ENCODE measurements at regions not wholly inside any gene's neighbourhood (a gene's known extent, or its start where the extent isn't known, plus 50 kb on each side); places are given as distances from the start of the nearest gene placed in this dataset.

GRCh38 chr19:28051047-28051446 is 1161.9 kb downstream of the UQCRFS1 start:
- Histone ChIP-seq H3K27me3 (no peaks in the 10 kb centered on the region), H3K36me3 (no peaks in the 10 kb centered on the region), H3K4me3 (no peak overlapping the region), H3K27ac (no peak overlapping the region), H3K9ac (no peak overlapping the region), H3K9me3 (peaks cover 4% of the 10 kb centered on the region; the same call in 1 of the 2 replicates), H3K4me1 (no peaks in the 10 kb centered on the region), H4K20me1 (no peaks in the 10 kb centered on the region), H3K4me2 (no peak overlapping the region)
- no peak for TF ChIP-seq Cebpa-rat (IDR thresholded peaks at IDR 0.05)

- Histone ChIP-seq H3K27ac (no peak overlapping the region), H3K4me2 (no peak overlapping the region), H3K36me3 (no peaks in the 10 kb centered on the region), H3K9me3 (peaks cover 4% of the 10 kb centered on the region; the same call in 1 of the 2 replicates), H3K27me3 (no peaks in the 10 kb centered on the region), H4K20me1 (no peaks in the 10 kb centered on the region), H3K4me3 (no peak overlapping the region), H3K4me1 (no peaks in the 10 kb centered on the region), H3K9ac (no peak overlapping the region)
- TF ChIP-seq Cebpa-rat (IDR thresholded peaks at IDR 0.05): no peak
Measured at GRCh38 chr19:28049875-28050274, 1163.1 kb downstream of the UQCRFS1 start.

GRCh38 chr19:28046932-28047331 is 1166.0 kb downstream of the UQCRFS1 start:
- no peak overlapping the region for H3K4me3 ChIP-seq
- no peak overlapping the region for H3K27ac ChIP-seq
- no peak overlapping the region for H3K4me2 ChIP-seq
- no peak for TF ChIP-seq Cebpa-rat (IDR thresholded peaks at IDR 0.05)
- H3K9me3 ChIP-seq: peaks cover 4% of the 10 kb centered on the region; the same call in 1 of the 2 replicates
- H3K27me3 ChIP-seq: no peaks in the 10 kb centered on the region
- H3K36me3 ChIP-seq: no peaks in the 10 kb centered on the region
- no peaks in the 10 kb centered on the region for H3K4me1 ChIP-seq
- no peak overlapping the region for H3K9ac ChIP-seq
- no peaks in the 10 kb centered on the region for H4K20me1 ChIP-seq

GRCh38 chr19:28045621-28046020 is 1167.3 kb downstream of the UQCRFS1 start:
- peaks cover 4% of the 10 kb centered on the region; the same call in 1 of the 2 replicates for H3K9me3 ChIP-seq
- no peak for TF ChIP-seq Cebpa-rat (IDR thresholded peaks at IDR 0.05)
- no peak overlapping the region for H3K27ac ChIP-seq

GRCh38 chr19:28044477-28044876 is 1168.5 kb downstream of the UQCRFS1 start:
- Histone ChIP-seq H3K4me2 (no peak overlapping the region), H3K27me3 (no peaks in the 10 kb centered on the region), H4K20me1 (no peaks in the 10 kb centered on the region), H3K4me3 (no peak overlapping the region), H3K9me3 (peaks cover 4% of the 10 kb centered on the region; the same call in 1 of the 2 replicates), H3K27ac (no peak overlapping the region), H3K36me3 (no peaks in the 10 kb centered on the region), H3K9ac (no peak overlapping the region), H3K4me1 (no peaks in the 10 kb centered on the region)
- TF ChIP-seq Cebpa-rat (IDR thresholded peaks at IDR 0.05): no peak

More at GRCh38 chr19:28045621-28046020, 1167.3 kb downstream of the UQCRFS1 start:
- Histone ChIP-seq H3K36me3 (no peaks in the 10 kb centered on the region), H3K27me3 (no peaks in the 10 kb centered on the region), H3K4me1 (no peaks in the 10 kb centered on the region), H3K9ac (no peak overlapping the region), H4K20me1 (no peaks in the 10 kb centered on the region), H3K4me3 (no peak overlapping the region), H3K4me2 (no peak overlapping the region)

GRCh38 chr19:28042516-28042915 is 1170.4 kb downstream of the UQCRFS1 start:
- Histone ChIP-seq H4K20me1 (no peaks in the 10 kb centered on the region), H3K4me2 (no peak overlapping the region), H3K9me3 (no peaks in the 10 kb centered on the region; the same call in 1 of the 2 replicates), H3K27me3 (no peaks in the 10 kb centered on the region), H3K36me3 (no peaks in the 10 kb centered on the region), H3K4me3 (no peak overlapping the region), H3K9ac (no peak overlapping the region), H3K27ac (no peak overlapping the region), H3K4me1 (no peaks in the 10 kb centered on the region)
- TF ChIP-seq Cebpa-rat (IDR thresholded peaks at IDR 0.05): no peak

GRCh38 chr19:28039677-28040381 is 1173.1 kb downstream of the UQCRFS1 start:
- Histone ChIP-seq H3K4me3 (no peak overlapping the region), H3K4me2 (no peak overlapping the region), H3K4me1 (no peaks in the 10 kb centered on the region), H3K27me3 (no peaks in the 10 kb centered on the region), H3K9ac (no peak overlapping the region), H3K9me3 (no peaks in the 10 kb centered on the region), H3K36me3 (no peaks in the 10 kb centered on the region), H4K20me1 (no peaks in the 10 kb centered on the region), H3K27ac (no peak overlapping the region)
- no peak for TF ChIP-seq Cebpa-rat (IDR thresholded peaks at IDR 0.05)

GRCh38 chr19:28037186-28037585 is 1175.8 kb downstream of the UQCRFS1 start:
- Histone ChIP-seq H3K4me2 (no peak overlapping the region), H3K4me1 (no peaks in the 10 kb centered on the region), H4K20me1 (no peaks in the 10 kb centered on the region), H3K36me3 (no peaks in the 10 kb centered on the region), H3K27ac (no peak overlapping the region), H3K27me3 (no peaks in the 10 kb centered on the region), H3K9ac (no peak overlapping the region), H3K4me3 (no peak overlapping the region), H3K9me3 (no peaks in the 10 kb centered on the region)
- no peak for TF ChIP-seq Cebpa-rat (IDR thresholded peaks at IDR 0.05)

GRCh38 chr19:28036486-28036885 is 1176.5 kb downstream of the UQCRFS1 start:
- Histone ChIP-seq H4K20me1 (no peaks in the 10 kb centered on the region), H3K9me3 (peaks cover 3% of the 10 kb centered on the region; the same call in 1 of the 2 replicates), H3K27me3 (no peaks in the 10 kb centered on the region), H3K4me1 (no peaks in the 10 kb centered on the region), H3K36me3 (no peaks in the 10 kb centered on the region), H3K9ac (no peak overlapping the region), H3K4me2 (no peak overlapping the region), H3K27ac (no peak overlapping the region), H3K4me3 (no peak overlapping the region)
- TF ChIP-seq Cebpa-rat (IDR thresholded peaks at IDR 0.05): no peak

GRCh38 chr19:28034936-28035335 is 1178.0 kb downstream of the UQCRFS1 start:
- no peak for TF ChIP-seq Cebpa-rat (IDR thresholded peaks at IDR 0.05)
- Histone ChIP-seq H3K9me3 (peaks cover 13% of the 10 kb centered on the region; the same call in 1 of the 2 replicates), H3K27me3 (no peaks in the 10 kb centered on the region), H3K4me3 (no peak overlapping the region), H3K4me2 (no peak overlapping the region), H3K27ac (no peak overlapping the region), H4K20me1 (no peaks in the 10 kb centered on the region), H3K9ac (no peak overlapping the region), H3K36me3 (no peaks in the 10 kb centered on the region), H3K4me1 (no peaks in the 10 kb centered on the region)
